DND-41 (cell line): ENCODE measurements at regions not wholly inside any gene's neighbourhood (a gene's known extent, or its start where the extent isn't known, plus 50 kb on each side); places are given as distances from the start of the nearest gene placed in this dataset.
"Not testable (repeated sequence)": the region's sequence is repeated elsewhere in the genome, so short reads cannot be mapped to it uniquely, and the experiment has no call there.

ENCODE experiments used
- ATAC-seq: fragments of 200-7000 bp; cut with Tn5 transposase; 3 replicates; pipeline ENCODE4 v1.9.1; 2021; ENCODE audit warnings: low read depth; ENCODE audit not compliant: insufficient read depth
- DNase-seq: peaks from one replicate; pipeline ENCODE4 v3.0.0-alpha.2; 2020
- H2AFZ ChIP-seq: 2 replicates; pipeline ENCODE4 v1.6.0; 2012; ENCODE audit warnings: low read depth, low read length
- H3K27ac ChIP-seq: 2 replicates; pipeline ENCODE4 v1.5.1; 2012; ENCODE audit warnings: low read length, inconsistent platforms
- H3K27me3 ChIP-seq: fragments of 200-600 bp; sonication (generic); 2 replicates; pipeline ENCODE4 v1.6.0; 2012; ENCODE audit warnings: low read length, mild to moderate bottlenecking, inconsistent platforms; ENCODE audit not compliant: insufficient read depth, poor library complexity
- H3K36me3 ChIP-seq: 2 replicates; pipeline ENCODE4 v1.5.1; 2012; ENCODE audit warnings: low read length, inconsistent platforms; ENCODE audit not compliant: insufficient read depth
- H3K4me1 ChIP-seq: 2 replicates; pipeline ENCODE4 v1.5.1; 2012; ENCODE audit warnings: mild to moderate bottlenecking, low read length; ENCODE audit not compliant: insufficient read depth
- H3K4me2 ChIP-seq: 2 replicates; pipeline ENCODE4 v1.6.0; 2012; ENCODE audit warnings: mild to moderate bottlenecking, moderate library complexity, low read length, inconsistent platforms; ENCODE audit not compliant: insufficient read depth
- H3K4me3 ChIP-seq, 2 experiments: fragments of 200-600 bp in 1 of 2; shearing (Covaris generic) in 1 of 2; 2 replicates each; pipeline ENCODE4 v1.5.1; 2012 to 2016; ENCODE audit warnings: inconsistent platforms in 2 of 2, low read length in 2 of 2, mild to moderate bottlenecking in 2 of 2, low read depth in 1 of 2, moderate library complexity in 1 of 2
- H3K79me2 ChIP-seq: 2 replicates; pipeline ENCODE4 v1.6.0; 2012; ENCODE audit warnings: low read length, inconsistent platforms; ENCODE audit not compliant: insufficient read depth
- H3K9ac ChIP-seq: 2 replicates; pipeline ENCODE4 v1.6.0; 2012; ENCODE audit warnings: low read depth, mild to moderate bottlenecking, inconsistent platforms, low read length, moderate library complexity
- H3K9me3 ChIP-seq: 2 replicates; pipeline ENCODE4 v1.5.1; 2012; ENCODE audit warnings: low read length, moderate library complexity, mild to moderate bottlenecking, inconsistent platforms; ENCODE audit not compliant: insufficient read depth, severe bottlenecking
- H4K20me1 ChIP-seq: 2 replicates; pipeline ENCODE4 v1.6.0; 2012; ENCODE audit warnings: low read length; ENCODE audit not compliant: insufficient read depth
- EZH2 ChIP-seq: IDR thresholded peaks from 3 replicates; pipeline ENCODE4 v1.6.1; 2012; ENCODE audit warnings: borderline replicate concordance, low read depth, mild to moderate bottlenecking, moderate library complexity, low read length, inconsistent platforms; ENCODE audit not compliant: severe bottlenecking
- TF ChIP-seq, protein P1 (sequence below): IDR thresholded peaks from 2 replicates; pipeline ENCODE4 v1.5.1; 2012; ENCODE audit warnings: borderline replicate concordance, low read length, moderate library complexity, mild to moderate bottlenecking; ENCODE audit not compliant: poor library complexity, severe bottlenecking; ENCODE audit errors: extremely low read depth

DNA sequence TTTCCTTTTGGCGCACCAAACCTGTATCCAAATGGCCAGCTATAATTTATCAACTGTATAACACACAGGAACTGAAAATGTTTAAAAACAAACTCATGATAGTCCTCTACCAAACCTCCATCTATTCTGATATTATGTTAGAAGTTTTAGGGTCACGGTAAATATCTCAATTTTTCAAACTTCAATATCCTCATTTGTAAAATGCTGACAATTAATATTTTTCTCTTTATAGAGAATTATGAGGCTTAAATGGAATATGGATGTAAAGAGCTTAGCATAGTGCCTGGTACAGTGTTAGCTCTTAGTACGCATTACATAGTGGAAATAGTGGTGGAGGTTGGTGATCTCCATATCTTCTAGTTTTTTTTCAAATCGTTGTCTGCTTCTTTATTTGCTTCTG lies 917.6 kb downstream of the TLE4 start:
- H3K9ac ChIP-seq, result no peak overlapping the region
- no peaks in the 10 kb centered on the region for H3K36me3 ChIP-seq
- no peaks in the 10 kb centered on the region for H3K9me3 ChIP-seq
- H3K27ac ChIP-seq, result no peak overlapping the region
- TF ChIP-seq EZH2, result no peak
- H3K4me2 ChIP-seq, result no peak overlapping the region
- DNase-seq (no peak), ATAC-seq (no peak)
- H3K27me3 ChIP-seq, result no peaks in the 10 kb centered on the region
- H3K4me1 ChIP-seq, result peaks cover 5% of the 10 kb centered on the region; the same call in 1 of the 2 replicates
- H2AFZ ChIP-seq, result no peak overlapping the region
- H3K4me3 ChIP-seq, result no peak overlapping the region
- no peaks in the 10 kb centered on the region for H3K79me2 ChIP-seq
- no peaks in the 10 kb centered on the region for H4K20me1 ChIP-seq

DNA sequence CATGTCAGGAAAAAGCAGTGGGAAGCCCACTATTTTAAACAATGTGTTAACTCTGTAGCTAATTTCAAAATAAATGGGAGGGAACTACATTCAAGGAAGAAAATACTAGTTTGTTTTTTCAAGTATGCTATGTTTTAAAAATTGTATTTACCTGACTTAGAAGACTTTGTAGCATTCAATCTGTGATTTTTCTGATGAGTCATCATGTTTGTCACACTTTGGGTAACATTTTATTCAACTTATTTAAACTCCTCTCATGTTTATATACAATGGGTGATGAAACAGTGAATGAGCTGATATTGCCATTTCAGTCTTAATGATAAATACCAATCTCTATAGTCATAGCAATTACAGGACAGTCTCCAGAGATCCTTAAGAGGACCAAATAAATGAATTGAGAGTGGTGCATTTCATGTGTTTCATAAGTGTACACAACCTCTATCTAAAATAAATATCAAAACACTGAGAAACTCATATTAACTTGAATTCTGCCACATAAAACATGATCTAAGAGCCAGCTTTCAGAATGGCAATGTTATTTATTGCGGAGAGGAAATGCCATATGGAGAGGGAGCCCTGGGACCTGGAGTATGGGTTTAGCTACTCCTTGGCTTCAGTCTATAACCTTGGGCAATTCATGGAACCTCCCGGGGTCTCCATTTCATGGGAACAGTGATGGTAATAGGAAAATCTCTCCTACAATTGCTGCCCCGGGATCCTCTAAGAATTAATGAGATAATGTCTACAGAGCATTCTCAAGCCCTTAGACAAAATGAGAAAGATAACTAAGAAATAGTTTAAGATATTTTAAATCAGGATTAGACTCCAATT lies 913.9 kb downstream of the TLE4 start:
- no peak for TF ChIP-seq EZH2
- TF ChIP-seq, protein P1, sequence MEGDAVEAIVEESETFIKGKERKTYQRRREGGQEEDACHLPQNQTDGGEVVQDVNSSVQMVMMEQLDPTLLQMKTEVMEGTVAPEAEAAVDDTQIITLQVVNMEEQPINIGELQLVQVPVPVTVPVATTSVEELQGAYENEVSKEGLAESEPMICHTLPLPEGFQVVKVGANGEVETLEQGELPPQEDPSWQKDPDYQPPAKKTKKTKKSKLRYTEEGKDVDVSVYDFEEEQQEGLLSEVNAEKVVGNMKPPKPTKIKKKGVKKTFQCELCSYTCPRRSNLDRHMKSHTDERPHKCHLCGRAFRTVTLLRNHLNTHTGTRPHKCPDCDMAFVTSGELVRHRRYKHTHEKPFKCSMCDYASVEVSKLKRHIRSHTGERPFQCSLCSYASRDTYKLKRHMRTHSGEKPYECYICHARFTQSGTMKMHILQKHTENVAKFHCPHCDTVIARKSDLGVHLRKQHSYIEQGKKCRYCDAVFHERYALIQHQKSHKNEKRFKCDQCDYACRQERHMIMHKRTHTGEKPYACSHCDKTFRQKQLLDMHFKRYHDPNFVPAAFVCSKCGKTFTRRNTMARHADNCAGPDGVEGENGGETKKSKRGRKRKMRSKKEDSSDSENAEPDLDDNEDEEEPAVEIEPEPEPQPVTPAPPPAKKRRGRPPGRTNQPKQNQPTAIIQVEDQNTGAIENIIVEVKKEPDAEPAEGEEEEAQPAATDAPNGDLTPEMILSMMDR, result no peak
- Histone ChIP-seq H3K9me3 (peaks cover 5% of the 10 kb centered on the region), H3K4me3 (no peak overlapping the region), H3K4me1 (no peaks in the 10 kb centered on the region), H2AFZ (no peak overlapping the region), H3K9ac (no peak overlapping the region), H3K27me3 (no peaks in the 10 kb centered on the region), H3K36me3 (no peaks in the 10 kb centered on the region), H4K20me1 (no peaks in the 10 kb centered on the region), H3K27ac (no peak overlapping the region), H3K4me2 (no peak overlapping the region), H3K79me2 (no peaks in the 10 kb centered on the region)
- ATAC-seq, result no peak
- no peak for DNase-seq

DNA sequence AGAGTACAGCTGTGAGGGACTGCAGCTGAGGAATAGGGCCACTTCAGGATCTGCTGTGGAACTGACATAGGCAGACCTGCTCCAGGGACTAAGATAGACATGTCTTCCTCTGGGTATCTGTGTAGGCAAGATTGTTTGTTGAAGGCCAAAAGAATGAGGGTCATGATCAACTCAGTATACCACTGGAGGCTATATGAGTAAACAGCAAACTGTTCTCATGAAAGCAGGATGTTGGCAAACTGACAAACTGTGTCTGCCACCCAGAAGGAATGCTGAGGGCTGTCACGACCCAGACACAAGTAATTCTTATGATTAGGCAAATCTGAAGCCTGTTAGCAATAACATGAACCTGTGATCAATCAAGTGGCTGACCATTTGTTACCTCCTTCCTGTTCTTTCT lies 910.5 kb downstream of the TLE4 start:
- DNase-seq, H3K4me3 ChIP-seq, H3K27me3 ChIP-seq, H4K20me1 ChIP-seq, H3K9me3 ChIP-seq, H3K4me1 ChIP-seq, H2AFZ ChIP-seq, H3K79me2 ChIP-seq, H3K27ac ChIP-seq, H3K36me3 ChIP-seq, ATAC-seq, H3K4me2 ChIP-seq, H3K9ac ChIP-seq: not testable (repeated sequence)

DNA sequence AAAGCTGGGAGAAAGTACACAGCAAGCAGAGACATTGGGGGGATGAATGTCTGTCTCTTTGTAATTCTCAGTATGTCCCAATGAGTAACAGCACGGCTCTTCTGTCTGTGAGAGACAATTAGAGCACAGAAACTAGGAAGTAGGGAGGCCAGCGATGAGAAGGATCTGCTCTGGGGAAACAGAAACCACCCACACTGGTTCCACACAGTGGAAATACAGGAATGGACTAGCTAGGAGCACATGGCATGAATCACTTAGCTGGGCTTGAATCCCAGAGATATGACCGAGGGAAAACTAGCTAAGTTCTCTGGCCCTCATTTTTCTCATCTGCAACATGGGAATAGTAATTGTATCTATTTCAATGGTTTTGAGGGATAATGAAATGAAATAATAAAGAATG lies 895.9 kb downstream of the TLE4 start:
- Histone ChIP-seq H4K20me1 (no peaks in the 10 kb centered on the region), H3K4me1 (no peaks in the 10 kb centered on the region), H2AFZ (no peak overlapping the region), H3K9ac (no peak overlapping the region), H3K9me3 (no peaks in the 10 kb centered on the region), H3K4me2 (no peak overlapping the region), H3K27ac (no peak overlapping the region), H3K27me3 (no peaks in the 10 kb centered on the region), H3K36me3 (no peaks in the 10 kb centered on the region), H3K4me3 (no peak overlapping the region), H3K79me2 (no peaks in the 10 kb centered on the region)
- ATAC-seq (no peak), DNase-seq (no peak)
- TF ChIP-seq, protein P1, result no peak
- no peak for TF ChIP-seq EZH2
